OCI-LY7 (cell line): ENCODE measurements at regions not wholly inside any gene's neighbourhood (a gene's known extent, or its start where the extent isn't known, plus 50 kb on each side); places are given as distances from the start of the nearest gene placed in this dataset.

Experiments
- BruUV-seq: library from RNA; stranded (reverse); fragments of 400-500 nt; replicated peaks from 2 replicates; lab custom pipeline; 2021; lab: Mats Ljungman, UMichigan
- CTCF ChIA-PET: fragments of 300-600 bp; sonication (Branson Sonifier 250); formaldehyde crosslinking; loops from one replicate; lab custom pipeline; 2022; ENCODE audit warnings: antibody characterized with exemption; ENCODE audit not compliant: unreplicated experiment; lab: Charles Lee
- POLR2A ChIA-PET: fragments of 300-600 bp; sonication (Branson Sonifier 250); formaldehyde crosslinking; loops from one replicate; lab custom pipeline; 2022; ENCODE audit warnings: antibody characterized with exemption; lab: Charles Lee
- DNase-seq: peaks from one replicate; pipeline ENCODE4 v3.0.0-alpha.2; 2015; ENCODE audit warnings: low spot score
- H2AFZ ChIP-seq: fragments of 200-600 bp; sonication (generic), shearing (Covaris generic); 2 replicates; pipeline ENCODE4 v1.6.1; 2014; ENCODE audit warnings: mild to moderate bottlenecking, antibody characterized with exemption, low read length, moderate library complexity
- H3K27ac ChIP-seq: fragments of 200-600 bp; sonication (generic); 2 replicates; pipeline ENCODE4 v1.5.1; 2014; ENCODE audit warnings: mixed run types, low read depth, mild to moderate bottlenecking, moderate library complexity, low read length, inconsistent platforms; ENCODE audit not compliant: poor library complexity, severe bottlenecking
- H3K36me3 ChIP-seq: fragments of 200-600 bp; sonication (generic); 2 replicates; pipeline ENCODE4 v1.6.1; 2014; ENCODE audit warnings: mild to moderate bottlenecking, antibody characterized with exemption, low read length, moderate library complexity, mixed read lengths; ENCODE audit not compliant: insufficient read depth
- H3K4me1 ChIP-seq: fragments of 200-600 bp; sonication (generic); 2 replicates; pipeline ENCODE4 v1.5.1; 2014; ENCODE audit warnings: mild to moderate bottlenecking, low read length; ENCODE audit not compliant: insufficient read depth, poor library complexity, severe bottlenecking
- H3K4me2 ChIP-seq: fragments of 200-600 bp; sonication (generic); 2 replicates; pipeline ENCODE4 v1.6.1; 2014; ENCODE audit warnings: mild to moderate bottlenecking, low read length
- H3K4me3 ChIP-seq: fragments of 200-600 bp; sonication (generic); 2 replicates; pipeline ENCODE4 v1.5.1; 2014; ENCODE audit warnings: mild to moderate bottlenecking, low read depth, low read length; ENCODE audit not compliant: poor library complexity, severe bottlenecking
- H3K79me2 ChIP-seq: fragments of 200-600 bp; sonication (generic); 2 replicates; pipeline ENCODE4 v1.6.1; 2016; ENCODE audit warnings: low read depth, mild to moderate bottlenecking, low read length, moderate library complexity, mixed read lengths; ENCODE audit not compliant: insufficient read depth
- H3K9me2 ChIP-seq: fragments of 200-600 bp; sonication (generic); 2 replicates; pipeline ENCODE4 v1.6.1; 2016; ENCODE audit warnings: mild to moderate bottlenecking, low read length, mixed read lengths; ENCODE audit not compliant: insufficient read depth
- H3K9me3 ChIP-seq: fragments of 200-600 bp; sonication (generic); 2 replicates; pipeline ENCODE4 v1.6.1; 2014; ENCODE audit warnings: mild to moderate bottlenecking, mixed run types, low read length, mixed read lengths
- H4K20me1 ChIP-seq: fragments of 200-600 bp; sonication (generic); 2 replicates; pipeline ENCODE4 v1.6.1; 2014; ENCODE audit warnings: mild to moderate bottlenecking, antibody characterized with exemption, low read length, moderate library complexity, mixed read lengths; ENCODE audit not compliant: insufficient read depth
- EZH2phosphoT487 ChIP-seq: fragments of 200-600 bp; sonication (generic); IDR thresholded peaks from 2 replicates; pipeline ENCODE4 v1.6.1; 2018; ENCODE audit warnings: low read depth, borderline replicate concordance, mild to moderate bottlenecking, mixed run types, antibody characterized with exemption, low read length, moderate library complexity, mixed read lengths
- intact Hi-C: fragments of 100-400 bp; cut with micrococcal nuclease; formaldehyde crosslinking; loops from one replicate; pipeline ENCODE4 v1.10.0; 2022; ENCODE audit not compliant: unreplicated experiment
- TF ChIP-seq, protein P1 (sequence below): fragments of 200-600 bp; sonication (generic); conservative IDR thresholded peaks from 2 replicates; pipeline ENCODE4 v1.5.1; 2014; ENCODE audit warnings: mild to moderate bottlenecking, antibody characterized with exemption, low read length, moderate library complexity, mixed read lengths

DNA sequence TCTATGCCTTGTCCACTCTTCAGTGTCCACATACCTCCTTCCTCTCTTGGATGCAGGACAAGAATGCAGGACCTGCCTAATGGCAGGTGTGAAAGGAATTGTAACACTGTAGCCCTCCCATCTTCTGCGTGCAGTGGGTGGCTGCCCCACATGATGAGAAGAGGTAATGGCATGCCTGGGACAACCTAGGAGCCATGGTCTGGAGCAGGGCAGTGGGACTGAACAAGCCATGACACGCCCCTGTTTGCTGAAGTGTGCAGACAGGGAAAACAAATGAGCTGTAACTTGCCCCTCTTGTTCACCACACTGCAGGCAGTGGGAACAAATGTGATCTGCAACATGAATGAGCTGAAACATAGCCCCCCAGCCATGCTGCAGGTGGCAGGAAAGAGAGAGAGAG, 192.2 kb downstream of the PCDH17 start:
- intact Hi-C loops: no loop called here
- no TSS peak for BruUV-seq
- Histone ChIP-seq H2AFZ (no peak overlapping the region), H3K4me2 (no peak overlapping the region), H3K79me2 (no peaks in the 10 kb centered on the region), H3K9me3 (no peaks in the 10 kb centered on the region; the same call in 1 of the 2 replicates), H3K4me1 (no peaks in the 10 kb centered on the region), H3K27ac (no peak overlapping the region), H3K36me3 (no peaks in the 10 kb centered on the region), H3K4me3 (no peak overlapping the region), H4K20me1 (no peaks in the 10 kb centered on the region), H3K9me2 (no peaks in the 10 kb centered on the region)
- POLR2A ChIA-PET: no interaction called here
- DNase-seq: no peak
- CTCF ChIA-PET: no interaction called here
- no peak for TF ChIP-seq EZH2phosphoT487
- TF ChIP-seq, protein P1, sequence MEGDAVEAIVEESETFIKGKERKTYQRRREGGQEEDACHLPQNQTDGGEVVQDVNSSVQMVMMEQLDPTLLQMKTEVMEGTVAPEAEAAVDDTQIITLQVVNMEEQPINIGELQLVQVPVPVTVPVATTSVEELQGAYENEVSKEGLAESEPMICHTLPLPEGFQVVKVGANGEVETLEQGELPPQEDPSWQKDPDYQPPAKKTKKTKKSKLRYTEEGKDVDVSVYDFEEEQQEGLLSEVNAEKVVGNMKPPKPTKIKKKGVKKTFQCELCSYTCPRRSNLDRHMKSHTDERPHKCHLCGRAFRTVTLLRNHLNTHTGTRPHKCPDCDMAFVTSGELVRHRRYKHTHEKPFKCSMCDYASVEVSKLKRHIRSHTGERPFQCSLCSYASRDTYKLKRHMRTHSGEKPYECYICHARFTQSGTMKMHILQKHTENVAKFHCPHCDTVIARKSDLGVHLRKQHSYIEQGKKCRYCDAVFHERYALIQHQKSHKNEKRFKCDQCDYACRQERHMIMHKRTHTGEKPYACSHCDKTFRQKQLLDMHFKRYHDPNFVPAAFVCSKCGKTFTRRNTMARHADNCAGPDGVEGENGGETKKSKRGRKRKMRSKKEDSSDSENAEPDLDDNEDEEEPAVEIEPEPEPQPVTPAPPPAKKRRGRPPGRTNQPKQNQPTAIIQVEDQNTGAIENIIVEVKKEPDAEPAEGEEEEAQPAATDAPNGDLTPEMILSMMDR: no peak

DNA sequence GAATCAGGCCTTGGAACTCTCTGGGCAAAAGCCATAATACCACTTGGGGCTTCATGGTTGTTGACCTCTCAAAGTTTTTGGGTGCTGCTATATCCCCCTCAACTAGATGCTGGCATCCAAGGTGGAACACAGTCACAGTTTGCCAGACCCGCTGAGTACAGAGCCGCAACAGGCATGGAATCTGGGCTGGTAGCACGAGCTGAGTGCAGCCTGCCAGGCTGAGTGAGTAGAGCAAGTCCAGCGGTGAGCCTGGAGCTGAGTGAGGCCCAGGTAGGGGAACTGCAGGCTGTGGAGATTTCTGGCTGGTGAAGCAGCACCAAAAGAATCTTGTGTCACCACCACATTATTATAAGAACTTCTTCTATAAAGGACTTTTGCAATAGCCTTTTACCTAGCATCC, 192.6 kb downstream of the PCDH17 start:
- H4K20me1 ChIP-seq: no peaks in the 10 kb centered on the region
- no peak overlapping the region for H3K4me3 ChIP-seq
- no peak for TF ChIP-seq EZH2phosphoT487
- TF ChIP-seq, protein P1: no peak
- ChIA-PET CTCF (no interaction called here), POLR2A (no interaction called here)
- no peak overlapping the region for H3K27ac ChIP-seq
- H3K9me3 ChIP-seq: no peaks in the 10 kb centered on the region; the same call in 1 of the 2 replicates
- no peaks in the 10 kb centered on the region for H3K79me2 ChIP-seq
- no peaks in the 10 kb centered on the region for H3K9me2 ChIP-seq
- no peak for DNase-seq
- H2AFZ ChIP-seq: no peak overlapping the region
- no TSS peak for BruUV-seq
- no peak overlapping the region for H3K4me2 ChIP-seq
- H3K4me1 ChIP-seq: no peaks in the 10 kb centered on the region
- H3K36me3 ChIP-seq: no peaks in the 10 kb centered on the region
- intact Hi-C loops: no loop called here

DNA sequence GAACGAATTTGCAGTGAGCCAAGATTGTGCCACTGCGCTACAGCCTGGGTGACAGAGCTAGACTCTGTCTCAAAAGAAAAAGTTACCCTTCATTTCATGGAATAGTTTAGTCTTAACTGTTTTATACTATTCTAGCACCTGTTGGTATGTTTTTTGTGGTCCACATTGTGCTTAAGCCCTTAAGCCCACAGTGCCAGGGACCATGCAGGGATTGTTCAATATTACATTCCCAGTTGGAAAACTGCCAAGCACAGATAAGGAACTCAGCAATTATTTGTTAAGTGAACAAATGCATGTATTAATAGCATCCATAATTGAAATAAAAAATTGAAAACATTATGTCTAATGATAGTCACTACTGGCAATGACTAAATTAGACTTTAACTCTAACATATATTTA, 193.5 kb downstream of the PCDH17 start:
- TF ChIP-seq EZH2phosphoT487: no peak
- TF ChIP-seq, protein P1: no peak
- DNase-seq: no peak
- intact Hi-C loops: no loop called here

More for the DNA sequence above, 193.5 kb downstream of the PCDH17 start:
- H3K4me1 ChIP-seq: no peaks in the 10 kb centered on the region
- ChIA-PET CTCF (no interaction called here), POLR2A (no interaction called here)
- no peaks in the 10 kb centered on the region for H4K20me1 ChIP-seq
- no peaks in the 10 kb centered on the region for H3K36me3 ChIP-seq
- no TSS peak for BruUV-seq
- H3K9me2 ChIP-seq: no peaks in the 10 kb centered on the region
- H3K9me3 ChIP-seq: no peaks in the 10 kb centered on the region; the same call in 1 of the 2 replicates
- H3K27ac ChIP-seq: no peak overlapping the region
- H2AFZ ChIP-seq: no peak overlapping the region
- no peak overlapping the region for H3K4me2 ChIP-seq
- H3K79me2 ChIP-seq: no peaks in the 10 kb centered on the region
- no peak overlapping the region for H3K4me3 ChIP-seq
